ENCODE measurements at regions not wholly inside any gene's neighbourhood (a gene's known extent, or its start where the extent isn't known, plus 50 kb on each side); places are given as distances from the start of the nearest gene placed in this dataset.

GRCh38 chr6:10093282-10093681, 321.6 kb downstream of the TFAP2A start:
- TF ChIP-seq MAFK (IDR thresholded peaks at IDR 0.05; ENCODE audit: low read depth, low read length), result no peak
- TF ChIP-seq CEBPB (IDR thresholded peaks at IDR 0.05; ENCODE audit: low read depth, low read length), result no peak
- TF ChIP-seq SMC3 (IDR thresholded peaks at IDR 0.05; ENCODE audit: low read depth, low read length), result no peak
- TF ChIP-seq, protein P1, sequence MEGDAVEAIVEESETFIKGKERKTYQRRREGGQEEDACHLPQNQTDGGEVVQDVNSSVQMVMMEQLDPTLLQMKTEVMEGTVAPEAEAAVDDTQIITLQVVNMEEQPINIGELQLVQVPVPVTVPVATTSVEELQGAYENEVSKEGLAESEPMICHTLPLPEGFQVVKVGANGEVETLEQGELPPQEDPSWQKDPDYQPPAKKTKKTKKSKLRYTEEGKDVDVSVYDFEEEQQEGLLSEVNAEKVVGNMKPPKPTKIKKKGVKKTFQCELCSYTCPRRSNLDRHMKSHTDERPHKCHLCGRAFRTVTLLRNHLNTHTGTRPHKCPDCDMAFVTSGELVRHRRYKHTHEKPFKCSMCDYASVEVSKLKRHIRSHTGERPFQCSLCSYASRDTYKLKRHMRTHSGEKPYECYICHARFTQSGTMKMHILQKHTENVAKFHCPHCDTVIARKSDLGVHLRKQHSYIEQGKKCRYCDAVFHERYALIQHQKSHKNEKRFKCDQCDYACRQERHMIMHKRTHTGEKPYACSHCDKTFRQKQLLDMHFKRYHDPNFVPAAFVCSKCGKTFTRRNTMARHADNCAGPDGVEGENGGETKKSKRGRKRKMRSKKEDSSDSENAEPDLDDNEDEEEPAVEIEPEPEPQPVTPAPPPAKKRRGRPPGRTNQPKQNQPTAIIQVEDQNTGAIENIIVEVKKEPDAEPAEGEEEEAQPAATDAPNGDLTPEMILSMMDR (conservative IDR thresholded peaks at IDR 0.05; ENCODE audit: low read depth, low read length), result no peak
- TF ChIP-seq POLR2A (IDR thresholded peaks at IDR 0.05; ENCODE audit: low read depth, low read length), result no peak
- no peak for TF ChIP-seq NFE2L2 (IDR thresholded peaks at IDR 0.05; ENCODE audit: low read depth, low read length)
